Endothelial cell of umbilical vein (primary cell): ENCODE measurements at regions not wholly inside any gene's neighbourhood (a gene's known extent, or its start where the extent isn't known, plus 50 kb on each side); places are given as distances from the start of the nearest gene placed in this dataset.

Source experiments
- BruUV-seq: library from RNA; stranded (reverse); fragments of 400-500 nt; replicated peaks from 2 replicates; lab custom pipeline; 2021; lab: Mats Ljungman, UMichigan
- CTCF ChIA-PET: fragments of 300-600, 350-600 bp; sonication (Branson Sonifier 250); formaldehyde crosslinking; loops from one replicate; lab custom pipeline; 2021; ENCODE audit warnings: antibody characterized with exemption, inconsistent platforms; lab: Charles Lee
- POLR2A ChIA-PET: fragments of 300-600, 350-600 bp; sonication (Branson Sonifier 250); formaldehyde crosslinking; loops from one replicate; lab custom pipeline; 2021; ENCODE audit warnings: antibody characterized with exemption, inconsistent platforms; lab: Charles Lee
- DNase-seq: peaks from one replicate; pipeline ENCODE4 v3.0.0-alpha.2; 2011; ENCODE audit warnings: low read depth, low spot score
- FAIRE-seq: peaks from 2 replicates; lab custom pipeline; 2011; peaks lifted over from hg19 to GRCh38; lab: Jason Lieb, UNC
- H2AFZ ChIP-seq: 2 replicates; pipeline ENCODE4 v1.6.0; 2012; ENCODE audit warnings: low read depth, low read length, control low read depth, inconsistent platforms
- H3K27ac ChIP-seq: 2 replicates; pipeline ENCODE4 v1.5.1; 2011; ENCODE audit warnings: low read depth, mild to moderate bottlenecking, control low read depth, low read length, moderate library complexity; ENCODE audit not compliant: insufficient read depth
- H3K27me3 ChIP-seq, 2 experiments: 2 replicates each; pipeline versions ENCODE4 v1.6.0 to v1.6.1; 2011; ENCODE audit warnings: low read length in 2 of 2, mixed read lengths in 1 of 2; ENCODE audit not compliant: control insufficient read depth in 2 of 2, insufficient read depth in 2 of 2
- H3K36me3 ChIP-seq, 2 experiments: 2 replicates in 1 of 2; 3 replicates in 1 of 2; pipeline ENCODE4 v1.5.1; 2011; ENCODE audit warnings: low read length in 2 of 2, mild to moderate bottlenecking in 1 of 2, moderate library complexity in 1 of 2; ENCODE audit not compliant: control insufficient read depth in 2 of 2, insufficient read depth in 2 of 2; ENCODE audit errors: extremely low read depth in 1 of 2
- H3K4me1 ChIP-seq: 3 replicates; pipeline ENCODE4 v1.5.1; 2011; ENCODE audit warnings: mild to moderate bottlenecking, low read length; ENCODE audit not compliant: control insufficient read depth, insufficient read depth; ENCODE audit errors: extremely low read depth
- H3K4me2 ChIP-seq: 2 replicates; pipeline ENCODE4 v1.6.1; 2011; ENCODE audit warnings: low read length, control low read depth, mixed read lengths; ENCODE audit not compliant: insufficient read depth
- H3K4me3 ChIP-seq, 3 experiments: fragments of 200-600 bp in 1 of 3; sonication (generic), shearing (Covaris generic) in 1 of 3; replicated peaks in 1 of 3; 2 replicates each; pipeline ENCODE4 v1.5.1; 2011 to 2016; ENCODE audit warnings: control low read depth in 3 of 3, low read length in 3 of 3, mild to moderate bottlenecking in 2 of 3, inconsistent platforms in 1 of 3, low read depth in 1 of 3, moderate library complexity in 1 of 3; ENCODE audit not compliant: insufficient read depth in 1 of 3
- H3K79me2 ChIP-seq: 2 replicates; pipeline ENCODE4 v1.6.0; 2012; ENCODE audit warnings: low read length, inconsistent platforms; ENCODE audit not compliant: control insufficient read depth, insufficient read depth
- H3K9ac ChIP-seq: replicated peaks from 2 replicates; pipeline ENCODE3; 2011; ENCODE audit warnings: low read length, control low read depth; ENCODE audit not compliant: insufficient read depth; ENCODE audit errors: extremely low read depth
- H3K9me1 ChIP-seq: replicated peaks from 3 replicates; pipeline ENCODE4 v1.6.0; 2011; ENCODE audit warnings: mild to moderate bottlenecking, low read length; ENCODE audit not compliant: control insufficient read depth, insufficient read depth; ENCODE audit errors: extremely low read depth
- H3K9me3 ChIP-seq: replicated peaks from 2 replicates; pipeline ENCODE4 v1.5.1; 2012; ENCODE audit warnings: low read length, inconsistent platforms; ENCODE audit not compliant: control insufficient read depth, insufficient read depth
- H4K20me1 ChIP-seq: replicated peaks from 2 replicates; pipeline ENCODE3; 2011; ENCODE audit warnings: mild to moderate bottlenecking, low read length; ENCODE audit not compliant: control insufficient read depth, insufficient read depth; ENCODE audit errors: extremely low read depth
- EZH2 ChIP-seq: IDR thresholded peaks from 2 replicates; pipeline ENCODE4 v1.6.1; 2012; ENCODE audit warnings: borderline replicate concordance, low read depth, mild to moderate bottlenecking, moderate library complexity, low read length, inconsistent platforms; ENCODE audit not compliant: severe bottlenecking
- FOS ChIP-seq: IDR thresholded peaks from 2 replicates; pipeline ENCODE4 v1.6.1; 2011; ENCODE audit warnings: mild to moderate bottlenecking, low read length, moderate library complexity, borderline replicate concordance; ENCODE audit not compliant: insufficient read depth
- GATA2 ChIP-seq: IDR thresholded peaks from 2 replicates; pipeline ENCODE4 v1.7.0; 2011; ENCODE audit warnings: low read depth, mild to moderate bottlenecking, moderate library complexity, mixed read lengths, low read length; ENCODE audit not compliant: insufficient read length, insufficient read depth
- JUN ChIP-seq: IDR thresholded peaks from 2 replicates; pipeline ENCODE4 v1.6.1; 2011; ENCODE audit warnings: borderline replicate concordance, low read depth; ENCODE audit not compliant: insufficient read length, insufficient read depth
- MYC ChIP-seq: IDR thresholded peaks from one replicate; pipeline ENCODE4 v1.6.1; 2011; ENCODE audit warnings: mild to moderate bottlenecking, low read depth, low read length
- POLR2A ChIP-seq: IDR thresholded peaks from 2 replicates; pipeline ENCODE4 v1.6.1; 2012; ENCODE audit warnings: low read depth, mild to moderate bottlenecking, control low read depth, low read length
- POLR2AphosphoS5 ChIP-seq: IDR thresholded peaks from 2 replicates; pipeline ENCODE4 v1.6.1; 2012; ENCODE audit warnings: low read depth, mild to moderate bottlenecking, control low read depth, low read length, moderate library complexity; ENCODE audit not compliant: insufficient read depth
- dilution Hi-C: fragments of 300-500 bp; cut with MboI; formaldehyde crosslinking; loops from one replicate; pipeline ENCODE4 v1.15.0; 2019; ENCODE audit warnings: low sequenced_read_pairs; ENCODE audit not compliant: extremely low pct_ligation_motif_present
- intact Hi-C: fragments of 100-400 bp; cut with micrococcal nuclease; formaldehyde crosslinking; loops from one replicate; pipeline ENCODE4 v1.10.0; 2022
- TF ChIP-seq, protein P1 (sequence below): IDR thresholded peaks from 2 replicates; pipeline ENCODE4 v1.6.1; 2011; ENCODE audit not compliant: insufficient read depth, insufficient read length
- TF ChIP-seq, protein P2 (sequence below), 2 donors: IDR thresholded peaks; 1 replicate in 1 of 2; 2 replicates in 1 of 2; pipeline ENCODE4 v1.5.1; 2011; ENCODE audit warnings: low read length in 2 of 2, mild to moderate bottlenecking in 2 of 2, moderate library complexity in 2 of 2, control low read depth in 1 of 2, inconsistent platforms in 1 of 2, low read depth in 1 of 2; ENCODE audit not compliant: insufficient read depth in 1 of 2; ENCODE audit errors: extremely low read depth in 1 of 2

DNA sequence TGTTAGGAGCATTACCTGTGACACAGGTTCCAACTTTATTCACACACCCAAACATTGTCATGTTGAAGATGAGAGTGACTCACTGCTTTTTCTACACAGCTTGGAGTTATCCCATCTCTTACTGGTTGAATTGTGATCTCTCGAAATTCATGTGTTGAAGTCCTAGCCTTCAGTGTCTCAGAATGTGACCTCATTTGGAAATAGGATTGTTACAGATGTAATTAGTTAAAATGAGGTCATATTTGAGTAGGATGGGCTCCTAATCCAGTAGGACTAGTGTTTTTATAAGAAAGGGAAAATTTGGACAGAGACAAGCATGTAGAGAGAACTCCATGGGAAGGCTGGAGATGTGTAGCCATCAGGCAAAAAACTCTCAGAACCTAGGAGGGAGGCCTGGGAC lies 142.5 kb downstream of the POSTN start:
- Histone ChIP-seq H3K9ac (no peak overlapping the region), H3K9me1 (no peaks in the 10 kb centered on the region), H3K27me3 (no peaks in the 10 kb centered on the region), H3K36me3 (no peaks in the 10 kb centered on the region), H3K4me1 (no peaks in the 10 kb centered on the region), H3K9me3 (no peaks in the 10 kb centered on the region), H4K20me1 (no peaks in the 10 kb centered on the region), H3K4me2 (no peak overlapping the region), H3K27ac (no peak overlapping the region), H3K4me3 (no peak overlapping the region), H2AFZ (no peak overlapping the region), H3K79me2 (no peaks in the 10 kb centered on the region)
- TF ChIP-seq EZH2 (no peak), MYC (no peak), GATA2 (no peak), POLR2A (no peak), JUN (no peak), POLR2AphosphoS5 (no peak)
- TF ChIP-seq, protein P1, sequence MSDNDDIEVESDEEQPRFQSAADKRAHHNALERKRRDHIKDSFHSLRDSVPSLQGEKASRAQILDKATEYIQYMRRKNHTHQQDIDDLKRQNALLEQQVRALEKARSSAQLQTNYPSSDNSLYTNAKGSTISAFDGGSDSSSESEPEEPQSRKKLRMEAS: no peak
- no TSS peak for BruUV-seq
- dilution Hi-C loops (no loop called here), intact Hi-C loops (no loop called here)
- ChIA-PET CTCF (no interaction called here), POLR2A (interaction anchor here (0.7 kb wide), 1 partner anchor 97 kb away, joined by 3 read pairs; no protein-coding TSS in a partner anchor)
- DNase-seq (no peak), FAIRE-seq (no peak)

- CTCF ChIA-PET: no interaction called here
- POLR2A ChIA-PET: no interaction called here
- DNase-seq: no peak
Observed at GRCh38 chr13:37453246-37453645, 145.3 kb downstream of the POSTN start.

More at GRCh38 chr13:37453246-37453645, 145.3 kb downstream of the POSTN start:
- H3K27me3 ChIP-seq: no peaks in the 10 kb centered on the region
- no peaks in the 10 kb centered on the region for H3K9me3 ChIP-seq
- BruUV-seq: no TSS peak
- no peak overlapping the region for H3K4me3 ChIP-seq
- H3K4me1 ChIP-seq: no peaks in the 10 kb centered on the region
- no peaks in the 10 kb centered on the region for H3K36me3 ChIP-seq
- H4K20me1 ChIP-seq: no peaks in the 10 kb centered on the region
- no peaks in the 10 kb centered on the region for H3K9me1 ChIP-seq
- TF ChIP-seq, protein P1: no peak
- TF ChIP-seq, protein P2, sequence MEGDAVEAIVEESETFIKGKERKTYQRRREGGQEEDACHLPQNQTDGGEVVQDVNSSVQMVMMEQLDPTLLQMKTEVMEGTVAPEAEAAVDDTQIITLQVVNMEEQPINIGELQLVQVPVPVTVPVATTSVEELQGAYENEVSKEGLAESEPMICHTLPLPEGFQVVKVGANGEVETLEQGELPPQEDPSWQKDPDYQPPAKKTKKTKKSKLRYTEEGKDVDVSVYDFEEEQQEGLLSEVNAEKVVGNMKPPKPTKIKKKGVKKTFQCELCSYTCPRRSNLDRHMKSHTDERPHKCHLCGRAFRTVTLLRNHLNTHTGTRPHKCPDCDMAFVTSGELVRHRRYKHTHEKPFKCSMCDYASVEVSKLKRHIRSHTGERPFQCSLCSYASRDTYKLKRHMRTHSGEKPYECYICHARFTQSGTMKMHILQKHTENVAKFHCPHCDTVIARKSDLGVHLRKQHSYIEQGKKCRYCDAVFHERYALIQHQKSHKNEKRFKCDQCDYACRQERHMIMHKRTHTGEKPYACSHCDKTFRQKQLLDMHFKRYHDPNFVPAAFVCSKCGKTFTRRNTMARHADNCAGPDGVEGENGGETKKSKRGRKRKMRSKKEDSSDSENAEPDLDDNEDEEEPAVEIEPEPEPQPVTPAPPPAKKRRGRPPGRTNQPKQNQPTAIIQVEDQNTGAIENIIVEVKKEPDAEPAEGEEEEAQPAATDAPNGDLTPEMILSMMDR (IDR thresholded peaks at IDR 0.05; ENCODE audit: extremely low read depth in 1 of 2, insufficient read depth in 1 of 2, low read depth in 1 of 2, low read length in 2 of 2): no peak
- TF ChIP-seq FOS (no peak), MYC (no peak), GATA2 (no peak), POLR2A (no peak), EZH2 (no peak), POLR2AphosphoS5 (no peak), JUN (no peak)
- intact Hi-C loops: no loop called here
- dilution Hi-C loops: no loop called here
- no peak overlapping the region for H3K4me2 ChIP-seq
- no peak for FAIRE-seq
- H3K79me2 ChIP-seq: no peaks in the 10 kb centered on the region
- no peak overlapping the region for H3K9ac ChIP-seq
- H3K27ac ChIP-seq: no peak overlapping the region
- H2AFZ ChIP-seq: no peak overlapping the region
